A673 (cell line): ENCODE measurements at regions not wholly inside any gene's neighbourhood (a gene's known extent, or its start where the extent isn't known, plus 50 kb on each side); places are given as distances from the start of the nearest gene placed in this dataset.

ENCODE experiments used
- EZH2 ChIP-seq: fragments of 200-600 bp; sonication (generic); IDR thresholded peaks from 2 replicates; pipeline ENCODE4 v1.6.1; 2017; ENCODE audit warnings: borderline replicate concordance, low read depth, mild to moderate bottlenecking, mixed read lengths, antibody characterized with exemption, low read length; ENCODE audit not compliant: poor library complexity, severe bottlenecking
- TF ChIP-seq, protein P1 (sequence below): fragments of 300-800, 200-600 bp; sonication (generic); conservative IDR thresholded peaks from 2 replicates; pipeline ENCODE4 v1.5.1; 2017; ENCODE audit warnings: low read depth, mild to moderate bottlenecking, antibody characterized with exemption, low read length, moderate library complexity, mixed read lengths

DNA sequence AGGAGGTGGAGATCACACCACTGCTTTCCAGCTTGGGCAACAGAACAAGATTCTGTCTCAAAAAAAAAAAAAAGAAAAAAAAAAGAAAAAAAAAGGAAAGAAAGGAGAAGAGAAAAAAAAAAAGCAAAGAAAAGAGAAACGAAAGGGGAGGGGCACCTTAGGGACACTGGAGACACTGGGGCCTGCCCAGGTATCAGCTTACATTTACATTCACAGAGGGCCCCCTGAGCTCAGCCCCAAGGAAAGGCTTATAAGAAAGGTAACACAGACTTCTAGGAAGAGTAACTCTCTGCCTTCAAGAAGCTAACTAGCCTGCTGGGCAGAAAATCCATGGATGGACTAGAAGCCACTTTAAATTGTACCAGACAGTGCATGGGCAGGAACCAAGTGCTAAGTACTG, 108.8 kb downstream of the NPY start:
- TF ChIP-seq, protein P1, sequence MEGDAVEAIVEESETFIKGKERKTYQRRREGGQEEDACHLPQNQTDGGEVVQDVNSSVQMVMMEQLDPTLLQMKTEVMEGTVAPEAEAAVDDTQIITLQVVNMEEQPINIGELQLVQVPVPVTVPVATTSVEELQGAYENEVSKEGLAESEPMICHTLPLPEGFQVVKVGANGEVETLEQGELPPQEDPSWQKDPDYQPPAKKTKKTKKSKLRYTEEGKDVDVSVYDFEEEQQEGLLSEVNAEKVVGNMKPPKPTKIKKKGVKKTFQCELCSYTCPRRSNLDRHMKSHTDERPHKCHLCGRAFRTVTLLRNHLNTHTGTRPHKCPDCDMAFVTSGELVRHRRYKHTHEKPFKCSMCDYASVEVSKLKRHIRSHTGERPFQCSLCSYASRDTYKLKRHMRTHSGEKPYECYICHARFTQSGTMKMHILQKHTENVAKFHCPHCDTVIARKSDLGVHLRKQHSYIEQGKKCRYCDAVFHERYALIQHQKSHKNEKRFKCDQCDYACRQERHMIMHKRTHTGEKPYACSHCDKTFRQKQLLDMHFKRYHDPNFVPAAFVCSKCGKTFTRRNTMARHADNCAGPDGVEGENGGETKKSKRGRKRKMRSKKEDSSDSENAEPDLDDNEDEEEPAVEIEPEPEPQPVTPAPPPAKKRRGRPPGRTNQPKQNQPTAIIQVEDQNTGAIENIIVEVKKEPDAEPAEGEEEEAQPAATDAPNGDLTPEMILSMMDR, result no peak
- TF ChIP-seq EZH2, result no peak
